ENCODE measurements at regions not wholly inside any gene's neighbourhood (a gene's known extent, or its start where the extent isn't known, plus 50 kb on each side); places are given as distances from the start of the nearest gene placed in this dataset.

DNA sequence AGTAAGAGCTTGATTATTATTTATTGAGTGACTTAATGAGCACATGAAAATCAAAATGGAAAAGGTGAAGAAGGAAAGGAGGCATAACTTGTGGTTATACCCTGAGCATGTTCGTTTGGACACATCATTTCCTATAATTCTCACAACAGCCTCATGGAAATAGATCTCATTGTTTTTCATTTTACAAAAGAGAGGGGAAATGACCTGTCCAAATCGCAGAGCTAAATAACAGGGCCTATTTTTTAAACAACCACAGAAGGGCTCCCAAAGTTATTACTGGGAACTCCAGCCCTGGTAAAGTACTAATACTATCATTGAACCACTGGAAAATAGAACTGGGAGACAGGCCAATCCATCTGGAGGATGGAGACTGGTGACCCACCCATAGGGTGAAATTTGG lies 317.7 kb upstream of the C16orf82 start:
- TF ChIP-seq, protein P1, sequence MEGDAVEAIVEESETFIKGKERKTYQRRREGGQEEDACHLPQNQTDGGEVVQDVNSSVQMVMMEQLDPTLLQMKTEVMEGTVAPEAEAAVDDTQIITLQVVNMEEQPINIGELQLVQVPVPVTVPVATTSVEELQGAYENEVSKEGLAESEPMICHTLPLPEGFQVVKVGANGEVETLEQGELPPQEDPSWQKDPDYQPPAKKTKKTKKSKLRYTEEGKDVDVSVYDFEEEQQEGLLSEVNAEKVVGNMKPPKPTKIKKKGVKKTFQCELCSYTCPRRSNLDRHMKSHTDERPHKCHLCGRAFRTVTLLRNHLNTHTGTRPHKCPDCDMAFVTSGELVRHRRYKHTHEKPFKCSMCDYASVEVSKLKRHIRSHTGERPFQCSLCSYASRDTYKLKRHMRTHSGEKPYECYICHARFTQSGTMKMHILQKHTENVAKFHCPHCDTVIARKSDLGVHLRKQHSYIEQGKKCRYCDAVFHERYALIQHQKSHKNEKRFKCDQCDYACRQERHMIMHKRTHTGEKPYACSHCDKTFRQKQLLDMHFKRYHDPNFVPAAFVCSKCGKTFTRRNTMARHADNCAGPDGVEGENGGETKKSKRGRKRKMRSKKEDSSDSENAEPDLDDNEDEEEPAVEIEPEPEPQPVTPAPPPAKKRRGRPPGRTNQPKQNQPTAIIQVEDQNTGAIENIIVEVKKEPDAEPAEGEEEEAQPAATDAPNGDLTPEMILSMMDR (IDR thresholded peaks at IDR 0.05; ENCODE audit: low read depth, low read length, poor library complexity, severe bottlenecking), result no peak
- TF ChIP-seq EZH2phosphoT487 (IDR thresholded peaks at IDR 0.05; ENCODE audit: borderline replicate concordance, low read length), result no peak
